ENCODE measurements at regions not wholly inside any gene's neighbourhood (a gene's known extent, or its start where the extent isn't known, plus 50 kb on each side); places are given as distances from the start of the nearest gene placed in this dataset.

GRCh38 chr10:45495438-45496152 lies 121.6 kb downstream of the ALOX5 start (continued):
- peak; percentile 99 for TF ChIP-seq CHAMP1 (IDR thresholded peaks at IDR 0.05)
- TF ChIP-seq KDM4B (IDR thresholded peaks at IDR 0.05; ENCODE audit: borderline replicate concordance in 2 of 2, low read depth in 1 of 2) = no peak; a peak in 1 of 4 replicates
- TF ChIP-seq PHF21A (IDR thresholded peaks at IDR 0.05; ENCODE audit: borderline replicate concordance, low read depth) = no peak
- TF ChIP-seq ATF7 (IDR thresholded peaks at IDR 0.05) = no peak
- TF ChIP-seq RAD51 (IDR thresholded peaks at IDR 0.05; ENCODE audit: borderline replicate concordance, low read depth) = peak; percentile 41; the same call in 1 of the 2 replicates
- no peak for TF ChIP-seq TGIF2 (CRISPR knock-in tag; IDR thresholded peaks at IDR 0.05)
- TF ChIP-seq SNAPC5 (CRISPR knock-in tag; IDR thresholded peaks at IDR 0.05) = no peak
- TF ChIP-seq ZNF174 (CRISPR knock-in tag; IDR thresholded peaks at IDR 0.05) = no peak
- peak; percentile 93 for TF ChIP-seq MAFF (IDR thresholded peaks at IDR 0.05; ENCODE audit: low read length)
- no peak for TF ChIP-seq ZMIZ1 (IDR thresholded peaks at IDR 0.05; ENCODE audit: low read depth in 2 of 2, low read length in 2 of 2)
- no peak for TF ChIP-seq KAT2B (IDR thresholded peaks at IDR 0.05; ENCODE audit: low read depth, low read length)
- no peak for TF ChIP-seq HMG20A (CRISPR knock-in tag; conservative IDR thresholded peaks at IDR 0.05)
- TF ChIP-seq HDGF (IDR thresholded peaks at IDR 0.05) = no peak
- TF ChIP-seq ZFP1 (CRISPR knock-in tag; IDR thresholded peaks at IDR 0.05) = no peak
- no peak for TF ChIP-seq HOMEZ (CRISPR knock-in tag; IDR thresholded peaks at IDR 0.05)
- TF ChIP-seq PKNOX1 (IDR thresholded peaks at IDR 0.05) = peak; percentile 31; the same call in 1 of the 2 replicates
- no peak for TF ChIP-seq YBX1 (IDR thresholded peaks at IDR 0.05)
- TF ChIP-seq SMARCE1 (IDR thresholded peaks at IDR 0.05) = peak; percentile 87
- no peak for TF ChIP-seq RBM15 (IDR thresholded peaks at IDR 0.05; ENCODE audit: insufficient read depth, low read length)
- TF ChIP-seq ZFP36 (IDR thresholded peaks at IDR 0.05; ENCODE audit: low read depth, low read length, partially characterized antibody) = no peak
- TF ChIP-seq FOXK2 (conservative IDR thresholded peaks at IDR 0.05 in 1 of 2, IDR thresholded peaks at IDR 0.05 in 1 of 2; ENCODE audit: low read depth in 2 of 2) = peak; percentile 75 to 78

Data from K562 (cell line).